ENCODE measurements at regions not wholly inside any gene's neighbourhood (a gene's known extent, or its start where the extent isn't known, plus 50 kb on each side); places are given as distances from the start of the nearest gene placed in this dataset.

DNA sequence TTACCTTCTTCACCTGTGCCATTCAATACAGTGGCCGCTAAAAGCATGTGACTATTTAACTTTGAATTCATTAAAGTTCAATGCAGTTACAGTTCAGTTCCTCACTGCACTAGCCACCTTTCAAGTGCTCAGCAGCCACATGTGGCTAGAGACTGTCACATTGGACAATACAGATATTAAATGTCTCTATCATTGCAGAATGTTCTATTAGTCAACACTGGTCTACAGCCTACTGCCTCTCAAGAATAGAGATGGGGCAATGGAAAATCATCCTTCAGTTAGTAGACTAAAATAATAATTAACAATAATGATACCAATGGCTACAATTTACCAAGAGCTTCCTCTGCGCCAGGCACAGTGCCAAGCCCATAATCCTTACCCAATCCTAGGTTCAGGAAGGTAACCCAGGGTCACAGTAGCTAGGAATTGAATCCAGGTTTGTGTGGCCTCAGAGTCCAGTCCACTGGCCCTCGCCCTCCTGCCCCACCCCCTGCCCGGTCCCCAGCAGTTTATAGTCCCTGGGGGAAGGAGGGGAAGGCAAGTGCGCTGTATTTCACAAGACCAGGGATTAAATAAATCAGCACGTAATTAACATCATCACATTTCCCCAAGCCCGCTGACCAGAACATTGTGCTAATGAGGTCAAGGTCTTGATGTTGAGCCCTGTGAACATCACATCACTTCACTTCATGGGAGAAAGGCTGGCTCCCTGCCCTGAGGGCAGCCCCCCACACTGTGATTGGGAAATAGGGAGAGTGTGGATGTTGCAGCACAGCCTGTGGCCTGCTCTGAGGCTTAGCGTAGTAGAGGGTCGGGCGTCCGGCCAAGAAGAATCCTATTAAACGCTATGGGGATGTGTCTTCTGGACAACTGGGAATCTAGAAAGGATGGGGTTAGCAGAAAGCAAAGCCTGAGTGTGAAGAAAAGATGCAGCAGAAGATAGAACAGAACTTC is 147.2 kb downstream of the VEGFA start (continued):
- TF ChIP-seq, protein P1, sequence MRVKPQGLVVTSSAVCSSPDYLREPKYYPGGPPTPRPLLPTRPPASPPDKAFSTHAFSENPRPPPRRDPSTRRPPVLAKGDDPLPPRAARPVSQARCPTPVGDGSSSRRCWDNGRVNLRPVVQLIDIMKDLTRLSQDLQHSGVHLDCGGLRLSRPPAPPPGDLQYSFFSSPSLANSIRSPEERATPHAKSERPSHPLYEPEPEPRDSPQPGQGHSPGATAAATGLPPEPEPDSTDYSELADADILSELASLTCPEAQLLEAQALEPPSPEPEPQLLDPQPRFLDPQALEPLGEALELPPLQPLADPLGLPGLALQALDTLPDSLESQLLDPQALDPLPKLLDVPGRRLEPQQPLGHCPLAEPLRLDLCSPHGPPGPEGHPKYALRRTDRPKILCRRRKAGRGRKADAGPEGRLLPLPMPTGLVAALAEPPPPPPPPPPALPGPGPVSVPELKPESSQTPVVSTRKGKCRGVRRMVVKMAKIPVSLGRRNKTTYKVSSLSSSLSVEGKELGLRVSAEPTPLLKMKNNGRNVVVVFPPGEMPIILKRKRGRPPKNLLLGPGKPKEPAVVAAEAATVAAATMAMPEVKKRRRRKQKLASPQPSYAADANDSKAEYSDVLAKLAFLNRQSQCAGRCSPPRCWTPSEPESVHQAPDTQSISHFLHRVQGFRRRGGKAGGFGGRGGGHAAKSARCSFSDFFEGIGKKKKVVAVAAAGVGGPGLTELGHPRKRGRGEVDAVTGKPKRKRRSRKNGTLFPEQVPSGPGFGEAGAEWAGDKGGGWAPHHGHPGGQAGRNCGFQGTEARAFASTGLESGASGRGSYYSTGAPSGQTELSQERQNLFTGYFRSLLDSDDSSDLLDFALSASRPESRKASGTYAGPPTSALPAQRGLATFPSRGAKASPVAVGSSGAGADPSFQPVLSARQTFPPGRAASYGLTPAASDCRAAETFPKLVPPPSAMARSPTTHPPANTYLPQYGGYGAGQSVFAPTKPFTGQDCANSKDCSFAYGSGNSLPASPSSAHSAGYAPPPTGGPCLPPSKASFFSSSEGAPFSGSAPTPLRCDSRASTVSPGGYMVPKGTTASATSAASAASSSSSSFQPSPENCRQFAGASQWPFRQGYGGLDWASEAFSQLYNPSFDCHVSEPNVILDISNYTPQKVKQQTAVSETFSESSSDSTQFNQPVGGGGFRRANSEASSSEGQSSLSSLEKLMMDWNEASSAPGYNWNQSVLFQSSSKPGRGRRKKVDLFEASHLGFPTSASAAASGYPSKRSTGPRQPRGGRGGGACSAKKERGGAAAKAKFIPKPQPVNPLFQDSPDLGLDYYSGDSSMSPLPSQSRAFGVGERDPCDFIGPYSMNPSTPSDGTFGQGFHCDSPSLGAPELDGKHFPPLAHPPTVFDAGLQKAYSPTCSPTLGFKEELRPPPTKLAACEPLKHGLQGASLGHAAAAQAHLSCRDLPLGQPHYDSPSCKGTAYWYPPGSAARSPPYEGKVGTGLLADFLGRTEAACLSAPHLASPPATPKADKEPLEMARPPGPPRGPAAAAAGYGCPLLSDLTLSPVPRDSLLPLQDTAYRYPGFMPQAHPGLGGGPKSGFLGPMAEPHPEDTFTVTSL (CRISPR knock-in tag; IDR thresholded peaks at IDR 0.05; ENCODE audit: borderline replicate concordance): peak; percentile 93; the same call in 1 of the 2 replicates
- TF ChIP-seq MTA3 (CRISPR knock-in tag; IDR thresholded peaks at IDR 0.05): no peak
- peak; percentile 99 for TF ChIP-seq MTA1 (CRISPR knock-in tag; IDR thresholded peaks at IDR 0.05; ENCODE audit: borderline replicate concordance)
- TF ChIP-seq ZNF543 (CRISPR knock-in tag; IDR thresholded peaks at IDR 0.05): peak; percentile 36; the same call in 1 of the 2 replicates
- TF ChIP-seq, protein P2, sequence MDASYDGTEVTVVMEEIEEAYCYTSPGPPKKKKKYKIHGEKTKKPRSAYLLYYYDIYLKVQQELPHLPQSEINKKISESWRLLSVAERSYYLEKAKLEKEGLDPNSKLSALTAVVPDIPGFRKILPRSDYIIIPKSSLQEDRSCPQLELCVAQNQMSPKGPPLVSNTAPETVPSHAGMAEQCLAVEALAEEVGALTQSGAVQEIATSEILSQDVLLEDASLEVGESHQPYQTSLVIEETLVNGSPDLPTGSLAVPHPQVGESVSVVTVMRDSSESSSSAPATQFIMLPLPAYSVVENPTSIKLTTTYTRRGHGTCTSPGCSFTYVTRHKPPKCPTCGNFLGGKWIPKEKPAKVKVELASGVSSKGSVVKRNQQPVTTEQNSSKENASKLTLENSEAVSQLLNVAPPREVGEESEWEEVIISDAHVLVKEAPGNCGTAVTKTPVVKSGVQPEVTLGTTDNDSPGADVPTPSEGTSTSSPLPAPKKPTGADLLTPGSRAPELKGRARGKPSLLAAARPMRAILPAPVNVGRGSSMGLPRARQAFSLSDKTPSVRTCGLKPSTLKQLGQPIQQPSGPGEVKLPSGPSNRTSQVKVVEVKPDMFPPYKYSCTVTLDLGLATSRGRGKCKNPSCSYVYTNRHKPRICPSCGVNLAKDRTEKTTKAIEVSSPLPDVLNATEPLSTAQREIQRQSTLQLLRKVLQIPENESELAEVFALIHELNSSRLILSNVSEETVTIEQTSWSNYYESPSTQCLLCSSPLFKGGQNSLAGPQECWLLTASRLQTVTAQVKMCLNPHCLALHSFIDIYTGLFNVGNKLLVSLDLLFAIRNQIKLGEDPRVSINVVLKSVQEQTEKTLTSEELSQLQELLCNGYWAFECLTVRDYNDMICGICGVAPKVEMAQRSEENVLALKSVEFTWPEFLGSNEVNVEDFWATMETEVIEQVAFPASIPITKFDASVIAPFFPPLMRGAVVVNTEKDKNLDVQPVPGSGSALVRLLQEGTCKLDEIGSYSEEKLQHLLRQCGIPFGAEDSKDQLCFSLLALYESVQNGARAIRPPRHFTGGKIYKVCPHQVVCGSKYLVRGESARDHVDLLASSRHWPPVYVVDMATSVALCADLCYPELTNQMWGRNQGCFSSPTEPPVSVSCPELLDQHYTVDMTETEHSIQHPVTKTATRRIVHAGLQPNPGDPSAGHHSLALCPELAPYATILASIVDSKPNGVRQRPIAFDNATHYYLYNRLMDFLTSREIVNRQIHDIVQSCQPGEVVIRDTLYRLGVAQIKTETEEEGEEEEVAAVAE (CRISPR knock-in tag; IDR thresholded peaks at IDR 0.05; ENCODE audit: borderline replicate concordance): no peak
- TF ChIP-seq DNMT3B (CRISPR knock-in tag; conservative IDR thresholded peaks at IDR 0.05): no peak
- TF ChIP-seq, protein P3, sequence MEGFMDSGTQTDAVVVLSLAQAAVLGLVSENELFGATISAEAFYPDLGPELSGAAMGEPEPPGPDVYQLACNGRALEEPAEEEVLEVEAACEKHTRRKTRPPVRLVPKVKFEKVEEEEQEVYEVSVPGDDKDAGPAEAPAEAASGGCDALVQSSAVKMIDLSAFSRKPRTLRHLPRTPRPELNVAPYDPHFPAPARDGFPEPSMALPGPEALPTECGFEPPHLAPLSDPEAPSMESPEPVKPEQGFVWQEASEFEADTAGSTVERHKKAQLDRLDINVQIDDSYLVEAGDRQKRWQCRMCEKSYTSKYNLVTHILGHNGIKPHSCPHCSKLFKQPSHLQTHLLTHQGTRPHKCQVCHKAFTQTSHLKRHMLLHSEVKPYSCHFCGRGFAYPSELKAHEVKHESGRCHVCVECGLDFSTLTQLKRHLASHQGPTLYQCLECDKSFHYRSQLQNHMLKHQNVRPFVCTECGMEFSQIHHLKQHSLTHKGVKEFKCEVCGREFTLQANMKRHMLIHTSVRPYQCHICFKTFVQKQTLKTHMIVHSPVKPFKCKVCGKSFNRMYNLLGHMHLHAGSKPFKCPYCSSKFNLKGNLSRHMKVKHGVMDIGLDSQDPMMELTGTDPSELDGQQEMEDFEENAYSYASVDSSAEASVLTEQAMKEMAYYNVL (CRISPR knock-in tag; IDR thresholded peaks at IDR 0.05; ENCODE audit: borderline replicate concordance): peak; percentile 67; the same call in 1 of the 2 replicates
- TF ChIP-seq ETV5 (CRISPR knock-in tag; IDR thresholded peaks at IDR 0.05; ENCODE audit: borderline replicate concordance): peak; percentile 83; the same call in 1 of the 2 replicates
- no peak for TF ChIP-seq SRF (IDR thresholded peaks at IDR 0.05; ENCODE audit: low read depth, low read length)
- TF ChIP-seq PTBP1 (IDR thresholded peaks at IDR 0.05; ENCODE audit: low read depth, low read length, poor library complexity, severe bottlenecking): no peak
- TF ChIP-seq ELF3 (CRISPR knock-in tag; IDR thresholded peaks at IDR 0.05): peak; percentile 83
- 0 out of 2 replicates have a peak, but pooled peaks have one; percentile 35 for TF ChIP-seq RBAK (CRISPR knock-in tag; IDR thresholded peaks at IDR 0.05)
- no peak for TF ChIP-seq ZNF383 (CRISPR knock-in tag; IDR thresholded peaks at IDR 0.05; ENCODE audit: borderline replicate concordance)
- peak; percentile 69; the same call in 1 of the 2 replicates for TF ChIP-seq ZNF572 (CRISPR knock-in tag; IDR thresholded peaks at IDR 0.05)
- TF ChIP-seq MED1 (CRISPR knock-in tag; IDR thresholded peaks at IDR 0.05): peak; percentile 95
- no peak for TF ChIP-seq ZNF549 (CRISPR knock-in tag; IDR thresholded peaks at IDR 0.05)
